EH (cell line): ENCODE measurements at regions not wholly inside any gene's neighbourhood (a gene's known extent, or its start where the extent isn't known, plus 50 kb on each side); places are given as distances from the start of the nearest gene placed in this dataset.
"Not testable (repeated sequence)": the region's sequence is repeated elsewhere in the genome, so short reads cannot be mapped to it uniquely, and the experiment has no call there.

Experiments used
- DNase-seq: peaks from one replicate; pipeline ENCODE4 v3.0.0-alpha.2; 2015; ENCODE audit warnings: low read depth

GRCh38 chr14:106141242-106142220, 615.1 kb downstream of the TMEM121 start:
- no peak for DNase-seq

- DNase-seq, result not testable (repeated sequence)
Observed at GRCh38 chr14:106145731-106146130, 619.3 kb downstream of the TMEM121 start.

- peak; percentile 7 for DNase-seq
Observed at GRCh38 chr14:106153362-106153955, 627.1 kb downstream of the TMEM121 start.

- DNase-seq, result no peak
Observed at GRCh38 chr14:106163316-106163715, 636.9 kb downstream of the TMEM121 start.

GRCh38 chr14:106163812-106164211, 637.4 kb downstream of the TMEM121 start:
- not testable (repeated sequence) for DNase-seq

GRCh38 chr14:106166232-106166631, 639.8 kb downstream of the TMEM121 start:
- no peak for DNase-seq

GRCh38 chr14:106166650-106167204, 640.3 kb downstream of the TMEM121 start:
- no peak for DNase-seq

- DNase-seq, result not testable (repeated sequence)
Observed at GRCh38 chr14:106170163-106170658, 643.8 kb downstream of the TMEM121 start.

- DNase-seq, result no peak
Observed at GRCh38 chr14:106174206-106174605, 647.8 kb downstream of the TMEM121 start.

- DNase-seq, result not testable (repeated sequence)
Observed at GRCh38 chr14:106177266-106178246, 651.2 kb downstream of the TMEM121 start.

- no peak for DNase-seq
Observed at GRCh38 chr14:106179761-106180160, 653.4 kb downstream of the TMEM121 start.

- DNase-seq, result not testable (repeated sequence)
Observed at GRCh38 chr14:106184771-106185170, 658.4 kb downstream of the TMEM121 start.

- DNase-seq, result not testable (repeated sequence)
Observed at GRCh38 chr14:106185174-106185836, 658.9 kb downstream of the TMEM121 start.

- no peak for DNase-seq
Observed at GRCh38 chr14:106185837-106186233, 659.5 kb downstream of the TMEM121 start.

GRCh38 chr14:106187216-106187615, 660.8 kb downstream of the TMEM121 start:
- no peak for DNase-seq

GRCh38 chr14:106192701-106193100, 666.3 kb downstream of the TMEM121 start:
- DNase-seq, result not testable (repeated sequence)

GRCh38 chr14:106196459-106196858, 670.1 kb downstream of the TMEM121 start:
- DNase-seq, result not testable (repeated sequence)

GRCh38 chr14:106197264-106197663, 670.9 kb downstream of the TMEM121 start:
- not testable (repeated sequence) for DNase-seq

GRCh38 chr14:106199097-106199496, 672.7 kb downstream of the TMEM121 start:
- DNase-seq, result no peak

GRCh38 chr14:106200541-106201315, 674.3 kb downstream of the TMEM121 start:
- DNase-seq, result no peak
